Endothelial cell of umbilical vein (primary cell): ENCODE measurements at regions not wholly inside any gene's neighbourhood (a gene's known extent, or its start where the extent isn't known, plus 50 kb on each side); places are given as distances from the start of the nearest gene placed in this dataset.

Experiments
- BruUV-seq: library from RNA; stranded (reverse); fragments of 400-500 nt; replicated peaks from 2 replicates; lab custom pipeline; 2021; lab: Mats Ljungman, UMichigan
- CTCF ChIA-PET: fragments of 300-600, 350-600 bp; sonication (Branson Sonifier 250); formaldehyde crosslinking; loops from one replicate; lab custom pipeline; 2021; ENCODE audit warnings: antibody characterized with exemption, inconsistent platforms; lab: Charles Lee
- POLR2A ChIA-PET: fragments of 300-600, 350-600 bp; sonication (Branson Sonifier 250); formaldehyde crosslinking; loops from one replicate; lab custom pipeline; 2021; ENCODE audit warnings: antibody characterized with exemption, inconsistent platforms; lab: Charles Lee
- DNase-seq: peaks from one replicate; pipeline ENCODE4 v3.0.0-alpha.2; 2011; ENCODE audit warnings: low read depth, low spot score
- FAIRE-seq: peaks from 2 replicates; lab custom pipeline; 2011; peaks lifted over from hg19 to GRCh38; lab: Jason Lieb, UNC
- H2AFZ ChIP-seq: 2 replicates; pipeline ENCODE4 v1.6.0; 2012; ENCODE audit warnings: low read depth, low read length, control low read depth, inconsistent platforms
- H3K27ac ChIP-seq: 2 replicates; pipeline ENCODE4 v1.5.1; 2011; ENCODE audit warnings: low read depth, mild to moderate bottlenecking, control low read depth, low read length, moderate library complexity; ENCODE audit not compliant: insufficient read depth
- H3K27me3 ChIP-seq, 2 experiments: 2 replicates each; pipeline versions ENCODE4 v1.6.0 to v1.6.1; 2011; ENCODE audit warnings: low read length in 2 of 2, mixed read lengths in 1 of 2; ENCODE audit not compliant: control insufficient read depth in 2 of 2, insufficient read depth in 2 of 2
- H3K36me3 ChIP-seq, 2 experiments: 2 replicates in 1 of 2; 3 replicates in 1 of 2; pipeline ENCODE4 v1.5.1; 2011; ENCODE audit warnings: low read length in 2 of 2, mild to moderate bottlenecking in 1 of 2, moderate library complexity in 1 of 2; ENCODE audit not compliant: control insufficient read depth in 2 of 2, insufficient read depth in 2 of 2; ENCODE audit errors: extremely low read depth in 1 of 2
- H3K4me1 ChIP-seq: 3 replicates; pipeline ENCODE4 v1.5.1; 2011; ENCODE audit warnings: mild to moderate bottlenecking, low read length; ENCODE audit not compliant: control insufficient read depth, insufficient read depth; ENCODE audit errors: extremely low read depth
- H3K4me2 ChIP-seq: 2 replicates; pipeline ENCODE4 v1.6.1; 2011; ENCODE audit warnings: low read length, control low read depth, mixed read lengths; ENCODE audit not compliant: insufficient read depth
- H3K4me3 ChIP-seq, 3 experiments: fragments of 200-600 bp in 1 of 3; sonication (generic), shearing (Covaris generic) in 1 of 3; replicated peaks in 1 of 3; 2 replicates each; pipeline ENCODE4 v1.5.1; 2011 to 2016; ENCODE audit warnings: control low read depth in 3 of 3, low read length in 3 of 3, mild to moderate bottlenecking in 2 of 3, inconsistent platforms in 1 of 3, low read depth in 1 of 3, moderate library complexity in 1 of 3; ENCODE audit not compliant: insufficient read depth in 1 of 3
- H3K79me2 ChIP-seq: 2 replicates; pipeline ENCODE4 v1.6.0; 2012; ENCODE audit warnings: low read length, inconsistent platforms; ENCODE audit not compliant: control insufficient read depth, insufficient read depth
- H3K9ac ChIP-seq: replicated peaks from 2 replicates; pipeline ENCODE3; 2011; ENCODE audit warnings: low read length, control low read depth; ENCODE audit not compliant: insufficient read depth; ENCODE audit errors: extremely low read depth
- H3K9me1 ChIP-seq: replicated peaks from 3 replicates; pipeline ENCODE4 v1.6.0; 2011; ENCODE audit warnings: mild to moderate bottlenecking, low read length; ENCODE audit not compliant: control insufficient read depth, insufficient read depth; ENCODE audit errors: extremely low read depth
- H3K9me3 ChIP-seq: replicated peaks from 2 replicates; pipeline ENCODE4 v1.5.1; 2012; ENCODE audit warnings: low read length, inconsistent platforms; ENCODE audit not compliant: control insufficient read depth, insufficient read depth
- H4K20me1 ChIP-seq: replicated peaks from 2 replicates; pipeline ENCODE3; 2011; ENCODE audit warnings: mild to moderate bottlenecking, low read length; ENCODE audit not compliant: control insufficient read depth, insufficient read depth; ENCODE audit errors: extremely low read depth
- CTCF ChIP-seq, 2 donors: IDR thresholded peaks; 1 replicate in 1 of 2; 2 replicates in 1 of 2; pipeline ENCODE4 v1.5.1; 2011; ENCODE audit warnings: low read length in 2 of 2, mild to moderate bottlenecking in 2 of 2, moderate library complexity in 2 of 2, control low read depth in 1 of 2, inconsistent platforms in 1 of 2, low read depth in 1 of 2; ENCODE audit not compliant: insufficient read depth in 1 of 2; ENCODE audit errors: extremely low read depth in 1 of 2
- EZH2 ChIP-seq: IDR thresholded peaks from 2 replicates; pipeline ENCODE4 v1.6.1; 2012; ENCODE audit warnings: borderline replicate concordance, low read depth, mild to moderate bottlenecking, moderate library complexity, low read length, inconsistent platforms; ENCODE audit not compliant: severe bottlenecking
- FOS ChIP-seq: IDR thresholded peaks from 2 replicates; pipeline ENCODE4 v1.6.1; 2011; ENCODE audit warnings: mild to moderate bottlenecking, low read length, moderate library complexity, borderline replicate concordance; ENCODE audit not compliant: insufficient read depth
- GATA2 ChIP-seq: IDR thresholded peaks from 2 replicates; pipeline ENCODE4 v1.7.0; 2011; ENCODE audit warnings: low read depth, mild to moderate bottlenecking, moderate library complexity, mixed read lengths, low read length; ENCODE audit not compliant: insufficient read length, insufficient read depth
- JUN ChIP-seq: IDR thresholded peaks from 2 replicates; pipeline ENCODE4 v1.6.1; 2011; ENCODE audit warnings: borderline replicate concordance, low read depth; ENCODE audit not compliant: insufficient read length, insufficient read depth
- MYC ChIP-seq: IDR thresholded peaks from one replicate; pipeline ENCODE4 v1.6.1; 2011; ENCODE audit warnings: mild to moderate bottlenecking, low read depth, low read length
- POLR2A ChIP-seq: IDR thresholded peaks from 2 replicates; pipeline ENCODE4 v1.6.1; 2012; ENCODE audit warnings: low read depth, mild to moderate bottlenecking, control low read depth, low read length
- POLR2AphosphoS5 ChIP-seq: IDR thresholded peaks from 2 replicates; pipeline ENCODE4 v1.6.1; 2012; ENCODE audit warnings: low read depth, mild to moderate bottlenecking, control low read depth, low read length, moderate library complexity; ENCODE audit not compliant: insufficient read depth
- dilution Hi-C: fragments of 300-500 bp; cut with MboI; formaldehyde crosslinking; loops from one replicate; pipeline ENCODE4 v1.15.0; 2019; ENCODE audit warnings: low sequenced_read_pairs; ENCODE audit not compliant: extremely low pct_ligation_motif_present
- intact Hi-C: fragments of 100-400 bp; cut with micrococcal nuclease; formaldehyde crosslinking; loops from one replicate; pipeline ENCODE4 v1.10.0; 2022
- TF ChIP-seq, protein P1 (sequence below): IDR thresholded peaks from 2 replicates; pipeline ENCODE4 v1.6.1; 2011; ENCODE audit not compliant: insufficient read depth, insufficient read length

DNA sequence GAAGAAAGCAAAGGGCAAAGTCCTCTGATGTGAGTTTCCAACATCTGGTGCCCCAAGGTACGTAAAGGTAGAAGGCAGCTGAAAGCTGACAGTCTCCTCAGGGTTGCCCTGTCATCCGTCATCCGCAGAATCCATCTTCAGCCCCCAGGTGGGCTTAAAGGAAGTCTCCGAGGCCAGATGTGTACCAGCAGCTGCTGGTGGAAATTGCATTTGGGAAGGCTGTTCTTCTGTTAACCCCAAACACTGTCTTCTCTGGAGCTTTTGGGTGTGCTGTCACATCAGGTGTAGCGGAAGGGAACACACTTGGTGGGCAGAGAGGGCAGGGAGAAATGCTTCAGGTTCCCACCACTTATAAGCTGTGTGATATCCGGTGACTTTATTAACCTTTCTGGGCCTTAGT, 310.0 kb upstream of the GATB start:
- Histone ChIP-seq H3K9me3 (no peaks in the 10 kb centered on the region), H3K4me1 (peaks cover 3% of the 10 kb centered on the region), H3K4me3 (no peak overlapping the region), H3K4me2 (no peak overlapping the region), H2AFZ (no peak overlapping the region), H3K79me2 (no peaks in the 10 kb centered on the region), H4K20me1 (no peaks in the 10 kb centered on the region), H3K36me3 (no peaks in the 10 kb centered on the region), H3K9me1 (no peaks in the 10 kb centered on the region), H3K27me3 (no peaks in the 10 kb centered on the region), H3K27ac (no peak overlapping the region), H3K9ac (no peak overlapping the region)
- FAIRE-seq, result no peak
- no peak for DNase-seq
- CTCF ChIA-PET, result no interaction called here
- TF ChIP-seq EZH2 (no peak), MYC (no peak), JUN (no peak), POLR2A (no peak), CTCF (IDR thresholded peaks at IDR 0.05; ENCODE audit: extremely low read depth in 1 of 2, insufficient read depth in 1 of 2, low read depth in 1 of 2, low read length in 2 of 2) (no peak), POLR2AphosphoS5 (no peak), GATA2 (no peak), FOS (no peak)
- TF ChIP-seq, protein P1, sequence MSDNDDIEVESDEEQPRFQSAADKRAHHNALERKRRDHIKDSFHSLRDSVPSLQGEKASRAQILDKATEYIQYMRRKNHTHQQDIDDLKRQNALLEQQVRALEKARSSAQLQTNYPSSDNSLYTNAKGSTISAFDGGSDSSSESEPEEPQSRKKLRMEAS, result no peak
- intact Hi-C loops (no loop called here), dilution Hi-C loops (no loop called here)
- POLR2A ChIA-PET, result no interaction called here
- BruUV-seq, result no TSS peak
